H1 (cell line): ENCODE measurements at regions not wholly inside any gene's neighbourhood (a gene's known extent, or its start where the extent isn't known, plus 50 kb on each side); places are given as distances from the start of the nearest gene placed in this dataset.

Experiments used
- CTCF ChIA-PET: fragments of 300-600 bp; sonication (Branson Sonifier 250); formaldehyde crosslinking; loops from one replicate; lab custom pipeline; 2021; ENCODE audit not compliant: partially characterized antibody; lab: Charles Lee
- POLR2A ChIA-PET: fragments of 300-600 bp; sonication (Branson Sonifier 250); formaldehyde crosslinking; loops from one replicate; lab custom pipeline; 2021; ENCODE audit warnings: inconsistent platforms; ENCODE audit not compliant: partially characterized antibody; lab: Charles Lee
- DNase-seq, 2 experiments: peaks; one replicate each; pipeline versions ENCODE4 v3.0.0 to v3.0.0-alpha.2; 2010 to 2022; ENCODE audit warnings: low spot score in 2 of 2, low read depth in 1 of 2, mixed read lengths in 1 of 2
- FAIRE-seq: peaks from 2 replicates; lab custom pipeline; 2011; peaks lifted over from hg19 to GRCh38; lab: Jason Lieb, UNC
- H2AFZ ChIP-seq: 2 replicates; pipeline ENCODE4 v1.8.1; 2012; ENCODE audit warnings: low read length, inconsistent platforms
- H2AK5ac ChIP-seq: 2 replicates; pipeline ENCODE4 v1.6.1; 2013; ENCODE audit warnings: low read depth, low read length
- H2BK120ac ChIP-seq: replicated peaks from 2 replicates; pipeline ENCODE3; 2013; ENCODE audit warnings: low read depth, low read length, inconsistent platforms
- H2BK12ac ChIP-seq: 2 replicates; pipeline ENCODE4 v1.6.1; 2013; ENCODE audit warnings: low read depth, low read length
- H2BK15ac ChIP-seq: 2 replicates; pipeline ENCODE4 v1.6.1; 2013; ENCODE audit warnings: low read length
- H2BK20ac ChIP-seq: 2 replicates; pipeline ENCODE4 v1.6.1; 2013; ENCODE audit warnings: low read length
- H2BK5ac ChIP-seq: 2 replicates; pipeline ENCODE4 v1.6.1; 2013; ENCODE audit warnings: low read depth, low read length
- H3K14ac ChIP-seq: 2 replicates; pipeline ENCODE4 v1.6.1; 2013; ENCODE audit warnings: inconsistent platforms; ENCODE audit not compliant: insufficient read length
- H3K18ac ChIP-seq: 2 replicates; pipeline ENCODE4 v1.6.1; 2013; ENCODE audit warnings: low read length; ENCODE audit errors: extremely low read depth
- H3K23ac ChIP-seq: 2 replicates; pipeline ENCODE4 v1.6.1; 2013; ENCODE audit warnings: inconsistent platforms; ENCODE audit not compliant: insufficient read length
- H3K23me2 ChIP-seq: 2 replicates; pipeline ENCODE4 v1.6.1; 2013; ENCODE audit warnings: low read depth, low read length
- H3K27ac ChIP-seq: 2 replicates; pipeline ENCODE4 v1.6.1; 2011; ENCODE audit warnings: low read depth, low read length, inconsistent platforms
- H3K27me3 ChIP-seq, 4 experiments: replicated peaks in 1 of 4; 1 replicate in 1 of 4; 2 replicates in 3 of 4; pipeline versions ENCODE4 v1.6.1 to v1.8.1; 2011 to 2013; ENCODE audit warnings: low read length in 3 of 4, mild to moderate bottlenecking in 3 of 4, inconsistent platforms in 2 of 4, mixed read lengths in 2 of 4, moderate library complexity in 1 of 4; ENCODE audit not compliant: control insufficient read depth in 3 of 4, insufficient read depth in 3 of 4; ENCODE audit errors: extremely low read depth in 1 of 4
- H3K36me3 ChIP-seq, 4 experiments: 2 replicates each; pipeline versions ENCODE4 v1.6.1 to v1.8.1; 2011 to 2013; ENCODE audit warnings: mild to moderate bottlenecking in 4 of 4, low read length in 3 of 4, moderate library complexity in 2 of 4, control low read depth in 1 of 4, inconsistent platforms in 1 of 4; ENCODE audit not compliant: insufficient read depth in 4 of 4, control insufficient read depth in 2 of 4
- H3K4ac ChIP-seq: replicated peaks from 2 replicates; pipeline ENCODE3; 2013; ENCODE audit warnings: low read length, low read depth, mixed read lengths, inconsistent platforms; ENCODE audit not compliant: insufficient read length
- H3K4me1 ChIP-seq, 4 experiments: replicated peaks in 1 of 4; 1 replicate in 1 of 4; 2 replicates in 3 of 4; pipeline versions ENCODE4 v1.6.1 to v1.8.1; 2011 to 2013; ENCODE audit warnings: low read length in 3 of 4, inconsistent platforms in 2 of 4, mixed read lengths in 1 of 4; ENCODE audit not compliant: insufficient read depth in 4 of 4, control insufficient read depth in 3 of 4
- H3K4me2 ChIP-seq, 2 experiments: 2 replicates each; pipeline versions ENCODE4 v1.6.1 to v1.8.1; 2011 to 2013; ENCODE audit warnings: low read depth in 2 of 2, low read length in 2 of 2, control low read depth in 1 of 2, inconsistent platforms in 1 of 2, mild to moderate bottlenecking in 1 of 2; ENCODE audit not compliant: insufficient read depth in 1 of 2
- H3K4me3 ChIP-seq, 4 experiments: fragments of 200-600, 300-600 bp in 1 of 4; sonication (generic), shearing (Covaris generic), sonication (Bioruptor Twin) in 1 of 4; 2 replicates each; pipeline versions ENCODE4 v1.5.1 to v1.8.1; 2011 to 2016; ENCODE audit warnings: low read length in 4 of 4, low read depth in 3 of 4, control low read depth in 2 of 4, inconsistent platforms in 2 of 4, mild to moderate bottlenecking in 2 of 4, mixed read lengths in 1 of 4, moderate library complexity in 1 of 4; ENCODE audit not compliant: insufficient read depth in 2 of 4; ENCODE audit errors: extremely low read depth in 1 of 4
- H3K56ac ChIP-seq: replicated peaks from 2 replicates; pipeline ENCODE3; 2013; ENCODE audit warnings: low read depth, mild to moderate bottlenecking, mixed read lengths, low read length, inconsistent platforms; ENCODE audit not compliant: insufficient read length
- H3K79me1 ChIP-seq: 2 replicates; pipeline ENCODE4 v1.6.1; 2013; ENCODE audit warnings: low read depth, low read length, control low read depth
- H3K79me2 ChIP-seq, 2 experiments: 2 replicates each; pipeline versions ENCODE4 v1.6.1 to v1.8.1; 2012 to 2013; ENCODE audit warnings: low read length in 2 of 2, mild to moderate bottlenecking in 2 of 2, inconsistent platforms in 1 of 2; ENCODE audit not compliant: insufficient read depth in 2 of 2, control insufficient read depth in 1 of 2
- H3K9ac ChIP-seq, 4 experiments: replicated peaks in 1 of 4; 1 replicate in 1 of 4; 2 replicates in 3 of 4; pipeline versions ENCODE4 v1.6.1 to v1.8.1; 2011 to 2013; ENCODE audit warnings: low read depth in 3 of 4, low read length in 3 of 4, control low read depth in 2 of 4, mild to moderate bottlenecking in 2 of 4, moderate library complexity in 2 of 4, inconsistent platforms in 1 of 4; ENCODE audit errors: extremely low read depth in 1 of 4
- H3K9me3 ChIP-seq, 2 experiments: 2 replicates each; pipeline versions ENCODE4 v1.6.1 to v1.8.1; 2012 to 2013; ENCODE audit warnings: mild to moderate bottlenecking in 2 of 2, moderate library complexity in 2 of 2, control low read depth in 1 of 2, inconsistent platforms in 1 of 2, low read depth in 1 of 2, low read length in 1 of 2, mixed read lengths in 1 of 2; ENCODE audit not compliant: insufficient read depth in 2 of 2
- H4K20me1 ChIP-seq, 2 experiments: replicated peaks in 1 of 2; 2 replicates each; pipeline versions ENCODE3 to v1.8.1; 2011 to 2013; ENCODE audit warnings: inconsistent platforms in 2 of 2, low read length in 2 of 2, mild to moderate bottlenecking in 1 of 2; ENCODE audit not compliant: insufficient read depth in 2 of 2, control insufficient read depth in 1 of 2
- H4K5ac ChIP-seq: 2 replicates; pipeline ENCODE4 v1.6.1; 2013; ENCODE audit warnings: low read length, low read depth, mixed read lengths, inconsistent platforms; ENCODE audit not compliant: insufficient read length
- H4K8ac ChIP-seq: 2 replicates; pipeline ENCODE4 v1.8.0; 2013; ENCODE audit warnings: mild to moderate bottlenecking, moderate library complexity, low read length, inconsistent platforms; ENCODE audit not compliant: insufficient read depth; ENCODE audit errors: extremely low read depth
- H4K91ac ChIP-seq: replicated peaks from 2 replicates; pipeline ENCODE3; 2013; ENCODE audit warnings: low read length, mixed read lengths, inconsistent platforms; ENCODE audit not compliant: insufficient read length
- ATF3 ChIP-seq: IDR thresholded peaks from 2 replicates; pipeline ENCODE4 v1.6.1; 2011; ENCODE audit warnings: low read depth, mild to moderate bottlenecking, low read length; ENCODE audit not compliant: insufficient read depth
- BACH1 ChIP-seq: IDR thresholded peaks from 2 replicates; pipeline ENCODE4 v1.6.1; 2012; ENCODE audit warnings: low read length, improper control_type of control experiment
- EP300 ChIP-seq, 2 experiments: IDR thresholded peaks; 1 replicate in 1 of 2; 2 replicates in 1 of 2; pipeline ENCODE4 v1.6.1; 2011 to 2012; ENCODE audit warnings: low read depth in 2 of 2, low read length in 2 of 2, mild to moderate bottlenecking in 2 of 2, borderline replicate concordance in 1 of 2, inconsistent platforms in 1 of 2, moderate library complexity in 1 of 2
- KDM1A ChIP-seq: fragments of 200-600, 300-600 bp; sonication (generic); IDR thresholded peaks from 2 replicates; pipeline ENCODE4 v1.7.1; 2016; ENCODE audit warnings: mild to moderate bottlenecking, low read length, borderline replicate concordance
- POLR2AphosphoS5 ChIP-seq: IDR thresholded peaks from 2 replicates; pipeline ENCODE4 v1.6.1; 2011; ENCODE audit warnings: low read depth, low read length
- SP4 ChIP-seq: IDR thresholded peaks from 2 replicates; pipeline ENCODE4 v1.6.1; 2012; ENCODE audit warnings: low read length, inconsistent platforms
- TAF7 ChIP-seq: optimal IDR thresholded peaks from 2 replicates; pipeline ENCODE3; 2011; ENCODE audit warnings: low read depth, mild to moderate bottlenecking, inconsistent platforms, low read length, moderate library complexity, borderline replicate concordance
- TBP ChIP-seq: IDR thresholded peaks from 2 replicates; pipeline ENCODE4 v1.6.1; 2011; ENCODE audit warnings: low read depth, low read length, improper control_type of control experiment
- USF2 ChIP-seq: IDR thresholded peaks from 2 replicates; pipeline ENCODE4 v1.6.1; 2011; ENCODE audit warnings: low read length, improper control_type of control experiment
- YY1 ChIP-seq: IDR thresholded peaks from 2 replicates; pipeline ENCODE4 v1.6.1; 2011; ENCODE audit warnings: low read depth, mild to moderate bottlenecking, low read length
- WGBS, 2 experiments: shearing (Covaris generic) in 1 of 2; methylation state at CpG; one replicate each; pipeline versions ENCODE4 v1.1.6 to v1.1.7; 2013 to 2015; ENCODE audit warnings: low lambda C conversion rate in 2 of 2, mixed read lengths in 2 of 2, inconsistent platforms in 1 of 2, low coverage in 1 of 2, missing lambda C conversion rate in 1 of 2; ENCODE audit not compliant: insufficient replicate concordance in 2 of 2, insufficient coverage in 1 of 2, insufficient read length in 1 of 2; ENCODE audit errors: extremely low coverage in 1 of 2, missing lambda C conversion rate in 1 of 2; 5-methylcytosine and 5-hydroxymethylcytosine counted together

GRCh38 chr17:21814776-21815175 is 122.5 kb downstream of the KCNJ18 start:
- H2BK15ac ChIP-seq = no peak overlapping the region
- no peak overlapping the region for H4K91ac ChIP-seq
- peaks cover 46% of the 10 kb centered on the region in 2 experiments for H3K9me3 ChIP-seq
- DNase-seq = no peak
- H4K8ac ChIP-seq = no peak overlapping the region
- no peak overlapping the region for H3K4me3 ChIP-seq
- no peaks in the 10 kb centered on the region for H3K79me1 ChIP-seq
- no peak overlapping the region for H2BK20ac ChIP-seq
- no peak overlapping the region for H3K27ac ChIP-seq
- H3K23ac ChIP-seq = no peak overlapping the region
- no peak overlapping the region for H4K5ac ChIP-seq
- no peaks in the 10 kb centered on the region for H3K36me3 ChIP-seq
- H2AFZ ChIP-seq = no peak overlapping the region
- H2BK120ac ChIP-seq = no peak overlapping the region
- FAIRE-seq = no peak
- no peak overlapping the region for H3K56ac ChIP-seq
- no peak overlapping the region for H3K4ac ChIP-seq
- no peaks in the 10 kb centered on the region for H3K27me3 ChIP-seq
- no peak overlapping the region for H3K4me2 ChIP-seq
- no peaks in the 10 kb centered on the region for H3K79me2 ChIP-seq
- no peak overlapping the region for H3K18ac ChIP-seq
- no peak overlapping the region for H3K9ac ChIP-seq
- H2BK5ac ChIP-seq = no peak overlapping the region
- H3K23me2 ChIP-seq = no peaks in the 10 kb centered on the region
- H2AK5ac ChIP-seq = no peak overlapping the region
- no peak overlapping the region for H2BK12ac ChIP-seq
- no peaks in the 10 kb centered on the region for H3K4me1 ChIP-seq
- POLR2A ChIA-PET = no interaction called here
- no peaks in the 10 kb centered on the region for H4K20me1 ChIP-seq
- TF ChIP-seq EP300 (IDR thresholded peaks at IDR 0.05; ENCODE audit: borderline replicate concordance in 1 of 2, low read depth in 2 of 2, low read length in 2 of 2) = no peak
- TF ChIP-seq USF2 = no peak
- no peak for TF ChIP-seq YY1
- no peak for TF ChIP-seq KDM1A
- TF ChIP-seq TBP = no peak
- TF ChIP-seq ATF3 = no peak
- TF ChIP-seq TAF7 = no peak
- no peak for TF ChIP-seq SP4
- no peak for TF ChIP-seq BACH1
- TF ChIP-seq POLR2AphosphoS5 = no peak
- 86% methylated on average over 9 of the region's 9 CpGs; no CpG with 5 or more reads in 1 of the 2 experiments for WGBS, 2 experiments
- H3K14ac ChIP-seq = no peak overlapping the region
- CTCF ChIA-PET = no interaction called here
